Loucy (cell line): ENCODE measurements at regions not wholly inside any gene's neighbourhood (a gene's known extent, or its start where the extent isn't known, plus 50 kb on each side); places are given as distances from the start of the nearest gene placed in this dataset.

ENCODE experiments used
- CTCF ChIP-seq: fragments of 200-600 bp; sonication (generic); conservative IDR thresholded peaks from 2 replicates; pipeline ENCODE4 v1.5.1; 2014; ENCODE audit warnings: mild to moderate bottlenecking, antibody characterized with exemption, low read length
- EZH2phosphoT487 ChIP-seq: fragments of 200-600 bp; IDR thresholded peaks from 2 replicates; pipeline ENCODE4 v1.6.1; 2018; ENCODE audit warnings: antibody characterized with exemption, mild to moderate bottlenecking, moderate library complexity, borderline replicate concordance

GRCh38 chr5:173720286-173720952, 104.0 kb upstream of the BOD1 start:
- no peak for TF ChIP-seq CTCF
- TF ChIP-seq EZH2phosphoT487 = no peak
